HCT116 (cell line): ENCODE measurements at regions not wholly inside any gene's neighbourhood (a gene's known extent, or its start where the extent isn't known, plus 50 kb on each side); places are given as distances from the start of the nearest gene placed in this dataset.

ENCODE experiments used
- ATAC-seq: fragments of 200-7000 bp; cut with Tn5 transposase; 2 replicates; pipeline ENCODE4 v1.9.1; 2020; ENCODE audit warnings: mild to moderate bottlenecking, moderate library complexity
- BruUV-seq: library from RNA; stranded (reverse); fragments of 400-500 nt; replicated peaks from 2 replicates; lab custom pipeline; 2021; lab: Mats Ljungman, UMichigan
- CTCF ChIA-PET: fragments of 300-600 bp; sonication (Branson Sonifier 250); formaldehyde crosslinking; loops from one replicate; lab custom pipeline; 2021; ENCODE audit warnings: antibody characterized with exemption; lab: Charles Lee
- POLR2A ChIA-PET: fragments of 300-600, 350-600 bp; sonication (Branson Sonifier 250); formaldehyde crosslinking; loops from one replicate; lab custom pipeline; 2021; ENCODE audit warnings: antibody characterized with exemption; lab: Charles Lee
- RAD21 ChIA-PET, 2 experiments: fragments of 300-600 bp; sonication (Branson Sonifier 250); formaldehyde crosslinking; loops; one replicate each; lab custom pipeline; 2023; ENCODE audit warnings: low total read pairs in 2 of 2; ENCODE audit not compliant: uncharacterized antibody in 2 of 2, unreplicated experiment in 2 of 2, low non-redundant PET in 1 of 2; lab: Charles Lee
- DNase-seq: peaks from one replicate; pipeline ENCODE4 v3.0.0-alpha.2; 2010; ENCODE audit warnings: low read depth, low spot score
- H2AFZ ChIP-seq: fragments of 200-600 bp; shearing (Covaris generic), sonication (generic); 2 replicates; pipeline ENCODE4 v1.6.1; 2017; ENCODE audit warnings: low read depth, mixed run types, mixed read lengths, antibody characterized with exemption, low read length; ENCODE audit not compliant: poor library complexity, severe bottlenecking
- H3K27ac ChIP-seq: 2 replicates; pipeline ENCODE4 v1.5.1; 2012; ENCODE audit warnings: low read depth, low read length
- H3K27me3 ChIP-seq: fragments of 200-600 bp; sonication (generic); 2 replicates; pipeline ENCODE4 v1.6.1; 2016; ENCODE audit warnings: mixed run types, low read length, mixed read lengths; ENCODE audit not compliant: insufficient read depth
- H3K36me3 ChIP-seq, 2 experiments: fragments of 200-500 bp in 1 of 2; fragments of 200-600 bp in 1 of 2; sonication (Bioruptor generic) in 1 of 2; sonication (generic) in 1 of 2; 2 replicates each; pipeline versions ENCODE4 v1.5.1 to v1.6.1; 2014 to 2016; ENCODE audit warnings: low read length in 2 of 2, inconsistent platforms in 1 of 2, mixed read lengths in 1 of 2, mixed run types in 1 of 2; ENCODE audit not compliant: insufficient read depth in 2 of 2, control insufficient read depth in 1 of 2
- H3K4me1 ChIP-seq, 2 experiments: fragments of 200-600 bp in 1 of 2; sonication (generic) in 1 of 2; 2 replicates each; pipeline versions ENCODE4 v1.5.1 to v1.6.1; 2012 to 2017; ENCODE audit warnings: low read length in 2 of 2, inconsistent platforms in 1 of 2, mild to moderate bottlenecking in 1 of 2, mixed read lengths in 1 of 2, mixed run types in 1 of 2, moderate library complexity in 1 of 2; ENCODE audit not compliant: insufficient read depth in 2 of 2, control insufficient read depth in 1 of 2
- H3K4me2 ChIP-seq: fragments of 200-600 bp; sonication (generic); 2 replicates; pipeline ENCODE4 v1.6.1; 2017; ENCODE audit warnings: mixed run types, low read length, mixed read lengths
- H3K4me3 ChIP-seq, 2 experiments: fragments of 200-600 bp in 1 of 2; sonication (generic) in 1 of 2; replicated peaks in 1 of 2; 2 replicates each; pipeline ENCODE4 v1.5.1; 2011 to 2016; ENCODE audit warnings: low read length in 2 of 2, control low read depth in 1 of 2, low read depth in 1 of 2, mild to moderate bottlenecking in 1 of 2, mixed read lengths in 1 of 2, mixed run types in 1 of 2
- H3K79me2 ChIP-seq: fragments of 200-600 bp; sonication (generic); 2 replicates; pipeline ENCODE4 v1.6.1; 2017; ENCODE audit warnings: mild to moderate bottlenecking, mixed run types, low read length, moderate library complexity, mixed read lengths; ENCODE audit not compliant: insufficient read depth
- H3K9ac ChIP-seq: fragments of 200-600 bp; sonication (generic); 2 replicates; pipeline ENCODE4 v1.6.1; 2016; ENCODE audit warnings: low read length, mixed read lengths
- H3K9me2 ChIP-seq: fragments of 200-600 bp; sonication (generic), shearing (Covaris generic); 2 replicates; pipeline ENCODE4 v1.6.1; 2017; ENCODE audit warnings: mixed run types, mild to moderate bottlenecking, moderate library complexity; ENCODE audit not compliant: insufficient read depth
- H3K9me3 ChIP-seq, 2 experiments: fragments of 200-500 bp in 1 of 2; fragments of 200-600 bp in 1 of 2; sonication (Bioruptor generic) in 1 of 2; sonication (generic) in 1 of 2; 2 replicates each; pipeline ENCODE4 v1.6.1; 2014 to 2017; ENCODE audit warnings: low read length in 2 of 2, mixed read lengths in 2 of 2, inconsistent platforms in 1 of 2, low read depth in 1 of 2, mild to moderate bottlenecking in 1 of 2, mixed run types in 1 of 2, moderate library complexity in 1 of 2; ENCODE audit not compliant: control insufficient read depth in 1 of 2, insufficient read depth in 1 of 2
- H4K20me1 ChIP-seq: fragments of 200-600 bp; sonication (generic), shearing (Covaris generic); 2 replicates; pipeline ENCODE4 v1.6.1; 2017; ENCODE audit warnings: mixed run types, mild to moderate bottlenecking, moderate library complexity; ENCODE audit not compliant: insufficient read depth
- CEBPB ChIP-seq: IDR thresholded peaks from 2 replicates; pipeline ENCODE4 v1.6.1; 2012; ENCODE audit warnings: low read depth
- EZH2phosphoT487 ChIP-seq: fragments of 200-600 bp; IDR thresholded peaks from 2 replicates; pipeline ENCODE4 v1.6.1; 2018; ENCODE audit warnings: antibody characterized with exemption, borderline replicate concordance
- POLR2AphosphoS5 ChIP-seq: IDR thresholded peaks from 2 replicates; pipeline ENCODE4 v1.6.1; 2011; ENCODE audit warnings: mild to moderate bottlenecking, low read depth, low read length, moderate library complexity
- RAD21 ChIP-seq: IDR thresholded peaks from 2 replicates; pipeline ENCODE4 v1.6.1; 2012; ENCODE audit warnings: low read depth, mild to moderate bottlenecking
- ZFX ChIP-seq: fragments of 450-650 bp; IDR thresholded peaks from 2 replicates; pipeline ENCODE4 v1.6.1; 2017
- intact Hi-C: fragments of 100-400 bp; cut with micrococcal nuclease; formaldehyde crosslinking; loops from 2 replicates; pipeline ENCODE4 v1.10.0; 2022
- TF ChIP-seq, protein P1 (sequence below): IDR thresholded peaks from 2 replicates; pipeline ENCODE4 v1.6.1; 2012
- TF ChIP-seq, protein P2 (sequence below): IDR thresholded peaks from 2 replicates; pipeline ENCODE4 v1.6.1; 2012
- TF ChIP-seq, protein P3 (sequence below), 3 experiments: fragments of 200-600 bp in 1 of 3; sonication (generic) in 1 of 3; IDR thresholded peaks in 2 of 3; conservative IDR thresholded peaks in 1 of 3; 2 replicates each; pipeline ENCODE4 v1.5.1; 2012 to 2017; ENCODE audit warnings: low read depth in 2 of 3, low read length in 2 of 3, antibody characterized with exemption in 1 of 3, borderline replicate concordance in 1 of 3, control low read depth in 1 of 3, mild to moderate bottlenecking in 1 of 3, mixed read lengths in 1 of 3, mixed run types in 1 of 3, moderate library complexity in 1 of 3; ENCODE audit not compliant: insufficient read depth in 1 of 3
- TF ChIP-seq, protein P4 (sequence below): IDR thresholded peaks from 2 replicates; pipeline ENCODE4 v1.6.1; 2012; ENCODE audit warnings: low read depth

DNA sequence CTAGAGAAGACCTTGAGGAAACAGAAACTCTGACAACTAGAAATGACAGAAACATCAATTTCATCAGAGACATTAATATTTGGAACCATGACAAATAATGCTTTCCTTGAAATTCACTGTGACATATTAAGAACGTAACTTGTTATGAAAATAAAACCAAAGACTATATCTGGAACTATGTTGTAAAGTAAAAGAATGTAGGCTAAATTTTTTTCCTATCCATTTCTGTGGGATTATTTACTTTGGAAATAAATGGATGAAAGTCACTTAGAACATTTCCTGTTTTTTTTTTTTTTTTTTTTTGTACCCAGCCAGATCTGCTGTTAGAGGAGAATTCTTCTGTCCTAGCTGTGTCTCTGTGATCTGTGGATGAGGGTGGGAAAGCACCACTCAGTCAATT lies 255.9 kb downstream of the SPRY1 start:
- ChIA-PET CTCF (no interaction called here), POLR2A (no interaction called here), RAD21 (no interaction called here)
- no peak overlapping the region for H3K9ac ChIP-seq
- H4K20me1 ChIP-seq, result no peaks in the 10 kb centered on the region
- no peaks in the 10 kb centered on the region for H3K9me2 ChIP-seq
- intact Hi-C loops, result loop anchor here (2.0 kb wide), 1 partner anchor 88 kb away; no protein-coding TSS in a partner anchor
- no peak for DNase-seq
- peaks cover 0 to 3% of the 10 kb centered on the region in 2 experiments; a peak in 1 of 4 replicates for H3K9me3 ChIP-seq
- no peaks in the 10 kb centered on the region for H3K4me1 ChIP-seq
- no peak overlapping the region for H3K27ac ChIP-seq
- TF ChIP-seq RAD21 (no peak), ZFX (no peak), POLR2AphosphoS5 (no peak)
- TF ChIP-seq, protein P1, sequence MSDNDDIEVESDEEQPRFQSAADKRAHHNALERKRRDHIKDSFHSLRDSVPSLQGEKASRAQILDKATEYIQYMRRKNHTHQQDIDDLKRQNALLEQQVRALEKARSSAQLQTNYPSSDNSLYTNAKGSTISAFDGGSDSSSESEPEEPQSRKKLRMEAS, result no peak
- no TSS peak for BruUV-seq
- no peaks in the 10 kb centered on the region for H3K36me3 ChIP-seq
- H3K79me2 ChIP-seq, result no peaks in the 10 kb centered on the region
- ATAC-seq, result no peak
- no peak overlapping the region for H2AFZ ChIP-seq
- H3K4me2 ChIP-seq, result no peak overlapping the region
- H3K4me3 ChIP-seq, result no peak overlapping the region
- no peaks in the 10 kb centered on the region for H3K27me3 ChIP-seq

DNA sequence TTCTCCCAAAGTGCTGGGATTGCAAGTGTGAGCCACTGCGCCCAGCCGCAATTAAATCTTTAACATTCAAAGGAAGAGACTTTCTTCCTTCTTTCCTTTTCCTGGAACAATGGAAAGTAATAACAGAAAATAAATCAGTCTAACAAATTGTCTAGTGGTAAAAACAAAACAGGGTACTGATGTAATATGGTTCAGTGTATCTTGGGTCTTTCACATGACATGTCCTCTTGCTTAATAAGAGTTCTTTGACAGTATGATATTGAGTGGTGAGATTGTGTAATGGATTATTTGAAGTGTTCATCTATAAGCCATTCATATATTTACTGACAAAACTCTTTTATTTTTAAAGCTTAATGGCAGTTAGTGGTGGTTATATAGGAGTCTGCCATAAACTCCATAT lies 256.6 kb downstream of the SPRY1 start:
- no TSS peak for BruUV-seq
- no peaks in the 10 kb centered on the region for H3K27me3 ChIP-seq
- ChIA-PET CTCF (no interaction called here), RAD21 (no interaction called here), POLR2A (no interaction called here)
- no peak overlapping the region for H2AFZ ChIP-seq
- TF ChIP-seq CEBPB (no peak), POLR2AphosphoS5 (no peak), EZH2phosphoT487 (no peak), RAD21 (no peak)
- TF ChIP-seq, protein P2, sequence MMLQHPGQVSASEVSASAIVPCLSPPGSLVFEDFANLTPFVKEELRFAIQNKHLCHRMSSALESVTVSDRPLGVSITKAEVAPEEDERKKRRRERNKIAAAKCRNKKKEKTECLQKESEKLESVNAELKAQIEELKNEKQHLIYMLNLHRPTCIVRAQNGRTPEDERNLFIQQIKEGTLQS, result no peak
- TF ChIP-seq, protein P3, sequence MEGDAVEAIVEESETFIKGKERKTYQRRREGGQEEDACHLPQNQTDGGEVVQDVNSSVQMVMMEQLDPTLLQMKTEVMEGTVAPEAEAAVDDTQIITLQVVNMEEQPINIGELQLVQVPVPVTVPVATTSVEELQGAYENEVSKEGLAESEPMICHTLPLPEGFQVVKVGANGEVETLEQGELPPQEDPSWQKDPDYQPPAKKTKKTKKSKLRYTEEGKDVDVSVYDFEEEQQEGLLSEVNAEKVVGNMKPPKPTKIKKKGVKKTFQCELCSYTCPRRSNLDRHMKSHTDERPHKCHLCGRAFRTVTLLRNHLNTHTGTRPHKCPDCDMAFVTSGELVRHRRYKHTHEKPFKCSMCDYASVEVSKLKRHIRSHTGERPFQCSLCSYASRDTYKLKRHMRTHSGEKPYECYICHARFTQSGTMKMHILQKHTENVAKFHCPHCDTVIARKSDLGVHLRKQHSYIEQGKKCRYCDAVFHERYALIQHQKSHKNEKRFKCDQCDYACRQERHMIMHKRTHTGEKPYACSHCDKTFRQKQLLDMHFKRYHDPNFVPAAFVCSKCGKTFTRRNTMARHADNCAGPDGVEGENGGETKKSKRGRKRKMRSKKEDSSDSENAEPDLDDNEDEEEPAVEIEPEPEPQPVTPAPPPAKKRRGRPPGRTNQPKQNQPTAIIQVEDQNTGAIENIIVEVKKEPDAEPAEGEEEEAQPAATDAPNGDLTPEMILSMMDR (IDR thresholded peaks at IDR 0.05 in 2 of 3, conservative IDR thresholded peaks at IDR 0.05 in 1 of 3; ENCODE audit: borderline replicate concordance in 1 of 3, insufficient read depth in 1 of 3, low read depth in 2 of 3, low read length in 2 of 3), result no peak
- TF ChIP-seq, protein P4, sequence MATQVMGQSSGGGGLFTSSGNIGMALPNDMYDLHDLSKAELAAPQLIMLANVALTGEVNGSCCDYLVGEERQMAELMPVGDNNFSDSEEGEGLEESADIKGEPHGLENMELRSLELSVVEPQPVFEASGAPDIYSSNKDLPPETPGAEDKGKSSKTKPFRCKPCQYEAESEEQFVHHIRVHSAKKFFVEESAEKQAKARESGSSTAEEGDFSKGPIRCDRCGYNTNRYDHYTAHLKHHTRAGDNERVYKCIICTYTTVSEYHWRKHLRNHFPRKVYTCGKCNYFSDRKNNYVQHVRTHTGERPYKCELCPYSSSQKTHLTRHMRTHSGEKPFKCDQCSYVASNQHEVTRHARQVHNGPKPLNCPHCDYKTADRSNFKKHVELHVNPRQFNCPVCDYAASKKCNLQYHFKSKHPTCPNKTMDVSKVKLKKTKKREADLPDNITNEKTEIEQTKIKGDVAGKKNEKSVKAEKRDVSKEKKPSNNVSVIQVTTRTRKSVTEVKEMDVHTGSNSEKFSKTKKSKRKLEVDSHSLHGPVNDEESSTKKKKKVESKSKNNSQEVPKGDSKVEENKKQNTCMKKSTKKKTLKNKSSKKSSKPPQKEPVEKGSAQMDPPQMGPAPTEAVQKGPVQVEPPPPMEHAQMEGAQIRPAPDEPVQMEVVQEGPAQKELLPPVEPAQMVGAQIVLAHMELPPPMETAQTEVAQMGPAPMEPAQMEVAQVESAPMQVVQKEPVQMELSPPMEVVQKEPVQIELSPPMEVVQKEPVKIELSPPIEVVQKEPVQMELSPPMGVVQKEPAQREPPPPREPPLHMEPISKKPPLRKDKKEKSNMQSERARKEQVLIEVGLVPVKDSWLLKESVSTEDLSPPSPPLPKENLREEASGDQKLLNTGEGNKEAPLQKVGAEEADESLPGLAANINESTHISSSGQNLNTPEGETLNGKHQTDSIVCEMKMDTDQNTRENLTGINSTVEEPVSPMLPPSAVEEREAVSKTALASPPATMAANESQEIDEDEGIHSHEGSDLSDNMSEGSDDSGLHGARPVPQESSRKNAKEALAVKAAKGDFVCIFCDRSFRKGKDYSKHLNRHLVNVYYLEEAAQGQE, result no peak
- H3K79me2 ChIP-seq, result no peaks in the 10 kb centered on the region
- peaks cover 0 to 3% of the 10 kb centered on the region in 2 experiments; a peak in 1 of 4 replicates for H3K9me3 ChIP-seq
- intact Hi-C loops, result loop anchor here (2.0 kb wide), 1 partner anchor 88 kb away; no protein-coding TSS in a partner anchor
- DNase-seq (no peak), ATAC-seq (no peak)
- H3K9ac ChIP-seq, result no peak overlapping the region
- H3K4me1 ChIP-seq, result no peaks in the 10 kb centered on the region
- no peaks in the 10 kb centered on the region for H4K20me1 ChIP-seq
- H3K36me3 ChIP-seq, result no peaks in the 10 kb centered on the region
- H3K9me2 ChIP-seq, result no peaks in the 10 kb centered on the region
- H3K27ac ChIP-seq, result no peak overlapping the region
- no peak overlapping the region for H3K4me2 ChIP-seq
- H3K4me3 ChIP-seq, result no peak overlapping the region
